GM12878 (cell line): ENCODE measurements at regions not wholly inside any gene's neighbourhood (a gene's known extent, or its start where the extent isn't known, plus 50 kb on each side); places are given as distances from the start of the nearest gene placed in this dataset.

ENCODE experiments used
- ATAC-seq: fragments of 200-7000 bp; cut with Tn5 transposase; 3 replicates; pipeline ENCODE4 v1.9.1; 2020; ENCODE audit warnings: mild to moderate bottlenecking, moderate library complexity
- BruUV-seq: library from RNA; stranded (reverse); fragments of 400-500 nt; replicated peaks from 2 replicates; lab custom pipeline; 2021; lab: Mats Ljungman, UMichigan
- CTCF ChIA-PET: fragments of 300-600 bp; sonication (Branson Sonifier 250); formaldehyde crosslinking; extraction: SDS; loops from one replicate; lab custom pipeline; 2021; ENCODE audit warnings: inconsistent platforms; lab: Yijun Ruan, JAX
- POLR2A ChIA-PET: fragments of 350-600 bp; formaldehyde crosslinking; extraction: SDS; loops from one replicate; lab custom pipeline; 2021; ENCODE audit warnings: inconsistent platforms; lab: Charles Lee
- RAD21 ChIA-PET: fragments of 300-600 bp; sonication (Branson Sonifier 250); formaldehyde crosslinking; loops from one replicate; lab custom pipeline; 2023; ENCODE audit warnings: antibody characterized with exemption; ENCODE audit not compliant: unreplicated experiment; lab: Charles Lee
- SMC1A ChIA-PET: fragments of 300-600 bp; sonication (Branson Sonifier 250); formaldehyde crosslinking; loops from one replicate; lab custom pipeline; 2023; ENCODE audit not compliant: unreplicated experiment, uncharacterized antibody; lab: Charles Lee
- DNase-seq: peaks from one replicate; pipeline ENCODE4 v3.0.0-alpha.2; 2011; ENCODE audit warnings: low read depth, low spot score
- FAIRE-seq: peaks from 3 replicates; lab custom pipeline; 2011; peaks lifted over from hg19 to GRCh38; lab: Jason Lieb, UNC
- H2AFZ ChIP-seq: 2 replicates; pipeline ENCODE4 v1.6.0; 2011; ENCODE audit warnings: low read depth, low read length, control low read depth; ENCODE audit not compliant: control insufficient read depth
- H3K27ac ChIP-seq: 2 replicates; pipeline ENCODE4 v1.5.1; 2011; ENCODE audit warnings: control low read depth; ENCODE audit not compliant: control insufficient read depth, insufficient read depth
- H3K27me3 ChIP-seq, 2 experiments: replicated peaks in 1 of 2; 2 replicates each; pipeline versions ENCODE4 v1.6.0 to v1.6.1; 2011; ENCODE audit warnings: low read length in 1 of 2; ENCODE audit not compliant: control insufficient read depth in 2 of 2, insufficient read depth in 2 of 2
- H3K36me3 ChIP-seq, 2 experiments: 2 replicates each; pipeline ENCODE4 v1.5.1; 2011; ENCODE audit warnings: low read length in 1 of 2; ENCODE audit not compliant: control insufficient read depth in 2 of 2, insufficient read depth in 2 of 2
- H3K4me1 ChIP-seq: 2 replicates; pipeline ENCODE4 v1.6.1; 2011; ENCODE audit warnings: mild to moderate bottlenecking, low read length, moderate library complexity, mixed read lengths; ENCODE audit not compliant: control insufficient read depth, insufficient read depth
- H3K4me2 ChIP-seq: 2 replicates; pipeline ENCODE4 v1.6.0; 2011; ENCODE audit warnings: control low read depth; ENCODE audit not compliant: control insufficient read depth, insufficient read depth
- H3K4me3 ChIP-seq: fragments of 200-600 bp; sonication (generic); 2 replicates; pipeline ENCODE4 v1.5.1; 2016
- H3K79me2 ChIP-seq: 2 replicates; pipeline ENCODE4 v1.6.0; 2011; ENCODE audit warnings: low read length; ENCODE audit not compliant: control insufficient read depth, insufficient read depth
- H3K9ac ChIP-seq: 2 replicates; pipeline ENCODE4 v1.8.0; 2011; ENCODE audit warnings: low read length, control low read depth, mixed read lengths; ENCODE audit not compliant: control insufficient read depth, insufficient read depth
- H3K9me3 ChIP-seq: replicated peaks from 3 replicates; pipeline ENCODE4 v1.5.1; 2011; ENCODE audit warnings: mild to moderate bottlenecking, low read length; ENCODE audit not compliant: control insufficient read depth, insufficient read depth
- H4K20me1 ChIP-seq: 2 replicates; pipeline ENCODE4 v1.6.0; 2011; ENCODE audit not compliant: control insufficient read depth, insufficient read depth
- ASH2L ChIP-seq: fragments of 300-600, 200-600 bp; sonication (generic); IDR thresholded peaks from 2 replicates; pipeline ENCODE4 v1.6.1; 2017; ENCODE audit warnings: low read depth, mild to moderate bottlenecking, borderline replicate concordance
- BCL3 ChIP-seq: IDR thresholded peaks from 2 replicates; pipeline ENCODE4 v1.6.1; 2011; ENCODE audit warnings: borderline replicate concordance, low read depth, mild to moderate bottlenecking, moderate library complexity, low read length; ENCODE audit not compliant: insufficient read depth, poor library complexity, severe bottlenecking
- FOS ChIP-seq: IDR thresholded peaks from 3 replicates; pipeline ENCODE4 v1.6.1; 2011; ENCODE audit warnings: borderline replicate concordance; ENCODE audit not compliant: insufficient read length; ENCODE audit errors: extremely low read depth
- HCFC1 ChIP-seq: fragments of 150-350 bp; IDR thresholded peaks from 2 replicates; pipeline ENCODE4 v1.6.1; 2014; ENCODE audit warnings: low read length
- HDAC6 ChIP-seq: fragments of 200-600 bp; sonication (generic); IDR thresholded peaks from one replicate; pipeline ENCODE4 v1.8.0; 2017; ENCODE audit warnings: antibody characterized with exemption; ENCODE audit not compliant: unreplicated experiment
- HDGF ChIP-seq: fragments of 450-650 bp; IDR thresholded peaks from 2 replicates; pipeline ENCODE4 v1.6.1; 2016; ENCODE audit warnings: antibody characterized with exemption
- IRF4 ChIP-seq: IDR thresholded peaks from 2 replicates; pipeline ENCODE4 v1.6.1; 2011; ENCODE audit warnings: low read depth, low read length
- IRF5 ChIP-seq: fragments of 450-650 bp; IDR thresholded peaks from 2 replicates; pipeline ENCODE4 v1.6.1; 2017; ENCODE audit warnings: borderline replicate concordance
- KAT2A ChIP-seq: conservative IDR thresholded peaks from 2 replicates; pipeline ENCODE4 v1.6.1; 2011; ENCODE audit warnings: low read depth, low read length; ENCODE audit not compliant: control insufficient read depth
- NFIC ChIP-seq: IDR thresholded peaks from 2 replicates; pipeline ENCODE4 v1.6.1; 2012; ENCODE audit warnings: low read depth, mild to moderate bottlenecking, inconsistent platforms, low read length, moderate library complexity
- NR2C1 ChIP-seq: fragments of 450-650 bp; IDR thresholded peaks from 2 replicates; pipeline ENCODE4 v1.6.1; 2017; ENCODE audit warnings: antibody characterized with exemption, mild to moderate bottlenecking, moderate library complexity
- RCOR1 ChIP-seq: conservative IDR thresholded peaks from 2 replicates; pipeline ENCODE4 v1.6.1; 2012; ENCODE audit warnings: low read depth, low read length, improper control_type of control experiment
- SMAD1 ChIP-seq: fragments of 450-650 bp; IDR thresholded peaks from 2 replicates; pipeline ENCODE4 v1.6.1; 2018; ENCODE audit warnings: mild to moderate bottlenecking, low read depth; ENCODE audit not compliant: partially characterized antibody
- SREBF1 ChIP-seq: IDR thresholded peaks from 2 replicates; pipeline ENCODE4 v1.6.1; 2012; ENCODE audit warnings: mild to moderate bottlenecking, low read length
- SREBF2 ChIP-seq: IDR thresholded peaks from 2 replicates; pipeline ENCODE4 v1.6.1; 2012; ENCODE audit warnings: mild to moderate bottlenecking, low read length
- TAF1 ChIP-seq: IDR thresholded peaks from 2 replicates; pipeline ENCODE4 v1.6.1; 2011; ENCODE audit warnings: mild to moderate bottlenecking, low read depth, low read length, borderline replicate concordance
- ZNF207 ChIP-seq: fragments of 450-650 bp; IDR thresholded peaks from 2 replicates; pipeline ENCODE4 v1.6.1; 2014; ENCODE audit warnings: antibody characterized with exemption, mild to moderate bottlenecking, borderline replicate concordance
- ZSCAN29 ChIP-seq: fragments of 450-650 bp; IDR thresholded peaks from 2 replicates; pipeline ENCODE4 v1.6.1; 2017; ENCODE audit warnings: mild to moderate bottlenecking, moderate library complexity
- WGBS: methylation state at CpG from one replicate; pipeline ENCODE4 v1.1.6; 2016; ENCODE audit warnings: low lambda C conversion rate; ENCODE audit not compliant: insufficient replicate concordance, insufficient coverage; ENCODE audit errors: missing lambda C conversion rate; 5-methylcytosine and 5-hydroxymethylcytosine counted together
- in situ Hi-C: fragments of 300-500 bp; cut with MboI; formaldehyde crosslinking; loops from 9 replicates; pipeline ENCODE4 v1.14.3; 2018; ENCODE audit warnings: mixed read lengths
- intact Hi-C: fragments of 100-400 bp; cut with micrococcal nuclease; formaldehyde crosslinking; loops from one replicate; pipeline ENCODE4 v1.14.2; 2022; ENCODE audit not compliant: unreplicated experiment
- TF ChIP-seq, protein P1 (sequence below): fragments of 450-650 bp; IDR thresholded peaks from 2 replicates; pipeline ENCODE4 v1.6.1; 2017; ENCODE audit warnings: mild to moderate bottlenecking, moderate library complexity
- TF ChIP-seq, protein P2 (sequence below): IDR thresholded peaks from 2 replicates; pipeline ENCODE4 v1.6.1; 2011; ENCODE audit warnings: borderline replicate concordance, low read depth, mild to moderate bottlenecking, moderate library complexity, mixed read lengths, low read length; ENCODE audit not compliant: insufficient read depth; ENCODE audit errors: extremely low read length

DNA sequence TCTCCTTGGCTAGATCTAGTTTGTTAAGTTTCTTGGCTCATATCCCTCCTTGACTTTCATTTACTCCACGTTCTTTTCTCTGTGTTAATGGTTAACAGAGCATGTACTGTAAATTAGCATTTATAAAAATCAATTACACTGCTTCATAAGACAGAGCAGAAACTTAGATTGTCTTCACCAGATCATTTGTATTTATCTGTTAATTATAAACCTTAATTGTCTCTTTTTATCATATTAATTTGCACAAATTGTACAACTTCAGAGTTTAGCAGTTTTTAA lies 221.2 kb upstream of the EGLN3 start:
- no peak overlapping the region for H2AFZ ChIP-seq
- no peaks in the 10 kb centered on the region for H3K79me2 ChIP-seq
- no peak for TF ChIP-seq KAT2A
- TF ChIP-seq BCL3, result no peak
- TF ChIP-seq ASH2L, result no peak
- no peak for TF ChIP-seq RCOR1
- TF ChIP-seq, protein P1, sequence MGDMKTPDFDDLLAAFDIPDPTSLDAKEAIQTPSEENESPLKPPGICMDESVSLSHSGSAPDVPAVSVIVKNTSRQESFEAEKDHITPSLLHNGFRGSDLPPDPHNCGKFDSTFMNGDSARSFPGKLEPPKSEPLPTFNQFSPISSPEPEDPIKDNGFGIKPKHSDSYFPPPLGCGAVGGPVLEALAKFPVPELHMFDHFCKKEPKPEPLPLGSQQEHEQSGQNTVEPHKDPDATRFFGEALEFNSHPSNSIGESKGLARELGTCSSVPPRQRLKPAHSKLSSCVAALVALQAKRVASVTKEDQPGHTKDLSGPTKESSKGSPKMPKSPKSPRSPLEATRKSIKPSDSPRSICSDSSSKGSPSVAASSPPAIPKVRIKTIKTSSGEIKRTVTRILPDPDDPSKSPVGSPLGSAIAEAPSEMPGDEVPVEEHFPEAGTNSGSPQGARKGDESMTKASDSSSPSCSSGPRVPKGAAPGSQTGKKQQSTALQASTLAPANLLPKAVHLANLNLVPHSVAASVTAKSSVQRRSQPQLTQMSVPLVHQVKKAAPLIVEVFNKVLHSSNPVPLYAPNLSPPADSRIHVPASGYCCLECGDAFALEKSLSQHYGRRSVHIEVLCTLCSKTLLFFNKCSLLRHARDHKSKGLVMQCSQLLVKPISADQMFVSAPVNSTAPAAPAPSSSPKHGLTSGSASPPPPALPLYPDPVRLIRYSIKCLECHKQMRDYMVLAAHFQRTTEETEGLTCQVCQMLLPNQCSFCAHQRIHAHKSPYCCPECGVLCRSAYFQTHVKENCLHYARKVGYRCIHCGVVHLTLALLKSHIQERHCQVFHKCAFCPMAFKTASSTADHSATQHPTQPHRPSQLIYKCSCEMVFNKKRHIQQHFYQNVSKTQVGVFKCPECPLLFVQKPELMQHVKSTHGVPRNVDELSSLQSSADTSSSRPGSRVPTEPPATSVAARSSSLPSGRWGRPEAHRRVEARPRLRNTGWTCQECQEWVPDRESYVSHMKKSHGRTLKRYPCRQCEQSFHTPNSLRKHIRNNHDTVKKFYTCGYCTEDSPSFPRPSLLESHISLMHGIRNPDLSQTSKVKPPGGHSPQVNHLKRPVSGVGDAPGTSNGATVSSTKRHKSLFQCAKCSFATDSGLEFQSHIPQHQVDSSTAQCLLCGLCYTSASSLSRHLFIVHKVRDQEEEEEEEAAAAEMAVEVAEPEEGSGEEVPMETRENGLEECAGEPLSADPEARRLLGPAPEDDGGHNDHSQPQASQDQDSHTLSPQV, result no peak
- TF ChIP-seq IRF4, result no peak
- no peak for TF ChIP-seq SMAD1
- no peak for TF ChIP-seq HDGF
- TF ChIP-seq, protein P2, sequence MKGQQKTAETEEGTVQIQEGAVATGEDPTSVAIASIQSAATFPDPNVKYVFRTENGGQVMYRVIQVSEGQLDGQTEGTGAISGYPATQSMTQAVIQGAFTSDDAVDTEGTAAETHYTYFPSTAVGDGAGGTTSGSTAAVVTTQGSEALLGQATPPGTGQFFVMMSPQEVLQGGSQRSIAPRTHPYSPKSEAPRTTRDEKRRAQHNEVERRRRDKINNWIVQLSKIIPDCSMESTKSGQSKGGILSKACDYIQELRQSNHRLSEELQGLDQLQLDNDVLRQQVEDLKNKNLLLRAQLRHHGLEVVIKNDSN, result no peak
- TF ChIP-seq IRF5, result no peak
- no peak for TF ChIP-seq FOS
- TF ChIP-seq TAF1, result no peak
- TF ChIP-seq ZSCAN29, result no peak
- TF ChIP-seq HDAC6, result no peak
- TF ChIP-seq SREBF2, result no peak
- TF ChIP-seq NFIC, result no peak
- TF ChIP-seq NR2C1, result no peak
- no peak for TF ChIP-seq SREBF1
- no peak for TF ChIP-seq HCFC1
- no peak for TF ChIP-seq ZNF207
- no peaks in the 10 kb centered on the region for H4K20me1 ChIP-seq
- peaks cover 12% of the 10 kb centered on the region for H3K4me1 ChIP-seq
- FAIRE-seq, result no peak
- H3K27me3 ChIP-seq, result no peaks in the 10 kb centered on the region
- no peaks in the 10 kb centered on the region for H3K9me3 ChIP-seq
- H3K27ac ChIP-seq, result no peak overlapping the region
- intact Hi-C loops (no loop called here), in situ Hi-C loops (no loop called here)
- no TSS peak for BruUV-seq
- ATAC-seq, result no peak
- CTCF ChIA-PET, result interaction anchor here (1.0 to 1.3 kb wide), 2 partner anchors 10 to 48 kb away, joined by 4 to 6 read pairs; no protein-coding TSS in a partner anchor
- SMC1A ChIA-PET, result interaction anchor here (1.2 to 3.0 kb wide), 6 partner anchors 12 to 74 kb away, joined by 5 to 19 read pairs (median 6); no protein-coding TSS in a partner anchor
- no peak overlapping the region for H3K4me2 ChIP-seq
- POLR2A ChIA-PET, result no interaction called here
- no peaks in the 10 kb centered on the region for H3K36me3 ChIP-seq
- WGBS, result 0% methylated on average over 1 of the region's 1 CpG
- no peak overlapping the region for H3K4me3 ChIP-seq
- no peak for DNase-seq
- RAD21 ChIA-PET, result no interaction called here
- H3K9ac ChIP-seq, result no peak overlapping the region
